ENCODE measurements at regions not wholly inside any gene's neighbourhood (a gene's known extent, or its start where the extent isn't known, plus 50 kb on each side); places are given as distances from the start of the nearest gene placed in this dataset.

- no peak for DNase-seq
Observed at GRCh38 chr11:106217456-106217855, 140.0 kb downstream of the AASDHPPT start.

- no peak for DNase-seq
Observed at GRCh38 chr11:106218106-106218505, 140.6 kb downstream of the AASDHPPT start.

GRCh38 chr11:106222626-106223025 lies 145.2 kb downstream of the AASDHPPT start:
- no peak for DNase-seq

GRCh38 chr11:106224172-106224571 lies 146.7 kb downstream of the AASDHPPT start:
- DNase-seq: no peak

- DNase-seq: no peak
Observed at GRCh38 chr11:106228996-106229395, 151.5 kb downstream of the AASDHPPT start.

- DNase-seq: no peak
Observed at GRCh38 chr11:106231591-106231990, 154.1 kb downstream of the AASDHPPT start.

- DNase-seq: no peak
Observed at GRCh38 chr11:106233191-106233590, 155.7 kb downstream of the AASDHPPT start.

- no peak for DNase-seq
Observed at GRCh38 chr11:106234794-106235193, 157.3 kb downstream of the AASDHPPT start.

GRCh38 chr11:106236295-106236694 lies 158.8 kb downstream of the AASDHPPT start:
- DNase-seq: no peak

- no peak for DNase-seq
Observed at GRCh38 chr11:106238704-106239360, 161.4 kb downstream of the AASDHPPT start.

GRCh38 chr11:106241601-106242257 lies 164.3 kb downstream of the AASDHPPT start:
- DNase-seq: no peak

- DNase-seq: no peak
Observed at GRCh38 chr11:106242718-106243415, 165.4 kb downstream of the AASDHPPT start.

GRCh38 chr11:106246495-106246894 lies 169.0 kb downstream of the AASDHPPT start:
- no peak for DNase-seq

GRCh38 chr11:106249617-106250239 lies 172.3 kb downstream of the AASDHPPT start:
- no peak for DNase-seq

- DNase-seq: no peak
Observed at GRCh38 chr11:106262852-106263251, 185.4 kb downstream of the AASDHPPT start.

GRCh38 chr11:106263527-106263926 lies 186.1 kb downstream of the AASDHPPT start:
- DNase-seq: no peak

- DNase-seq: no peak
Observed at GRCh38 chr11:106271086-106271485, 193.6 kb downstream of the AASDHPPT start.

GRCh38 chr11:106271686-106272085 lies 194.2 kb downstream of the AASDHPPT start:
- no peak for DNase-seq

- no peak for DNase-seq
Observed at GRCh38 chr11:106275151-106275550, 197.7 kb downstream of the AASDHPPT start.

GRCh38 chr11:106276126-106276525 lies 198.7 kb downstream of the AASDHPPT start:
- DNase-seq: no peak

GRCh38 chr11:106276859-106277436 lies 199.5 kb downstream of the AASDHPPT start:
- no peak for DNase-seq

GRCh38 chr11:106277484-106277883 lies 200.0 kb downstream of the AASDHPPT start:
- no peak for DNase-seq

- no peak for DNase-seq
Observed at GRCh38 chr11:106278391-106278790, 200.9 kb downstream of the AASDHPPT start.
